ENCODE measurements at regions not wholly inside any gene's neighbourhood (a gene's known extent, or its start where the extent isn't known, plus 50 kb on each side); places are given as distances from the start of the nearest gene placed in this dataset.

GRCh38 chr15:39388118-39388517 lies 192.8 kb upstream of the THBS1 start:
- Mint-ChIP-seq H3K27me3 (ENCODE audit: low read depth) (no peaks in the 10 kb centered on the region), H3K4me1 (no peaks in the 10 kb centered on the region), H3K27ac (no peak overlapping the region), H3K36me3 (no peaks in the 10 kb centered on the region), H3K4me3 (no peak overlapping the region), H3K9me3 (no peaks in the 10 kb centered on the region)
- TF ChIP-seq NR1H2 (CRISPR knock-in tag; IDR thresholded peaks at IDR 0.05) (no peak), TEAD1 (CRISPR knock-in tag; IDR thresholded peaks at IDR 0.05) (no peak), ZBTB21 (CRISPR knock-in tag; IDR thresholded peaks at IDR 0.05; ENCODE audit: borderline replicate concordance) (no peak), JAZF1 (CRISPR knock-in tag; IDR thresholded peaks at IDR 0.05) (no peak), E2F1 (CRISPR knock-in tag; IDR thresholded peaks at IDR 0.05) (no peak), OVOL2 (CRISPR knock-in tag; IDR thresholded peaks at IDR 0.05; ENCODE audit: borderline replicate concordance) (no peak), ZBTB43 (CRISPR knock-in tag; IDR thresholded peaks at IDR 0.05) (no peak), TCF7 (CRISPR knock-in tag; IDR thresholded peaks at IDR 0.05; ENCODE audit: low read depth) (no peak), ERG (CRISPR knock-in tag; IDR thresholded peaks at IDR 0.05) (no peak), CDX4 (CRISPR knock-in tag; IDR thresholded peaks at IDR 0.05; ENCODE audit: borderline replicate concordance) (no peak), ZNF232 (CRISPR knock-in tag; IDR thresholded peaks at IDR 0.05) (no peak), ATF2 (CRISPR knock-in tag; IDR thresholded peaks at IDR 0.05; ENCODE audit: borderline replicate concordance, low read depth) (no peak), ETV6 (CRISPR knock-in tag; IDR thresholded peaks at IDR 0.05) (no peak), NR3C1 (CRISPR knock-in tag; conservative IDR thresholded peaks at IDR 0.05; ENCODE audit: low read depth) (no peak), PREB (CRISPR knock-in tag; IDR thresholded peaks at IDR 0.05; ENCODE audit: borderline replicate concordance) (no peak), IRF1 (CRISPR knock-in tag; IDR thresholded peaks at IDR 0.05) (no peak), ZNF423 (CRISPR knock-in tag; IDR thresholded peaks at IDR 0.05) (no peak), NFATC4 (CRISPR knock-in tag; IDR thresholded peaks at IDR 0.05) (no peak)
- ChIA-PET CTCF (no interaction called here), POLR2A (no interaction called here)
- ATAC-seq (no peak), DNase-seq (ENCODE audit: low spot score) (no peak)

GRCh38 chr15:39391230-39391629 lies 189.6 kb upstream of the THBS1 start:
- Mint-ChIP-seq H3K27ac (no peak overlapping the region), H3K27me3 (ENCODE audit: low read depth) (no peaks in the 10 kb centered on the region), H3K4me1 (no peaks in the 10 kb centered on the region), H3K9me3 (no peaks in the 10 kb centered on the region), H3K4me3 (no peak overlapping the region), H3K36me3 (no peaks in the 10 kb centered on the region)
- ATAC-seq (no peak), DNase-seq (ENCODE audit: low spot score) (no peak)
- ChIA-PET CTCF (no interaction called here), POLR2A (no interaction called here)
- no peak for TF ChIP-seq ZNF317 (CRISPR knock-in tag; IDR thresholded peaks at IDR 0.05; ENCODE audit: borderline replicate concordance, low read depth)
- TF ChIP-seq ZNF671 (CRISPR knock-in tag; IDR thresholded peaks at IDR 0.05) = no peak
- TF ChIP-seq USF2 (CRISPR knock-in tag; IDR thresholded peaks at IDR 0.05) = no peak
- no peak for TF ChIP-seq NFATC4 (CRISPR knock-in tag; IDR thresholded peaks at IDR 0.05)
- no peak for TF ChIP-seq MLX (CRISPR knock-in tag; IDR thresholded peaks at IDR 0.05)
- no peak for TF ChIP-seq RELA (CRISPR knock-in tag; IDR thresholded peaks at IDR 0.05; ENCODE audit: borderline replicate concordance)
